HG03280 (cell line): ENCODE measurements at regions not wholly inside any gene's neighbourhood (a gene's known extent, or its start where the extent isn't known, plus 50 kb on each side); places are given as distances from the start of the nearest gene placed in this dataset.

Experiments
- ATAC-seq: cut with Tn5 transposase; IDR thresholded peaks from one replicate; pipeline ENCODE4 v1.9.1; 2021; ENCODE audit warnings: mild to moderate bottlenecking, moderate library complexity; ENCODE audit not compliant: unreplicated experiment

GRCh38 chr12:27179400-27180214 is 64.5 kb upstream of the STK38L start:
- peak; percentile 82 for ATAC-seq

- ATAC-seq: no peak
Measured at GRCh38 chr12:27180906-27181505, 63.1 kb upstream of the STK38L start.

DNA sequence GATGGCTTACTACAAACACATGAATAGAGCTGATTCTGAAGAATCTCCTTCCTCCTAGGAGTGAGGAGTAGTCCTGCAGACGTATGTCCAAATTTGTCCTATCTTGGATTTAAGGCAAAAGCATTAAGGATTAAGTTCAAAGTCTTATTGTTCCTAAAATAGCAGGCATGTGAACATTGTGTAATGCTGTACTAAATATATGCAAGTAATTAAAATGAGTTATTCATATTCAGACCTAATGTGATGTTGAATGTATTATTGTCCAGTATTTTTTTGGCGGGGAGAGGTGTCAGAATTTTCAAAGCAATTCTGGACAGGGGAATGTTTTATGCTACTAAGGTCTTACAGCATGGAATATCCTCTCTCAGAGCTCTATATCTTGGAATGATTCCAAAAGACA is 60.7 kb upstream of the STK38L start:
- no peak for ATAC-seq

- ATAC-seq: peak; percentile 63
Measured at GRCh38 chr12:27185234-27186021, 58.7 kb upstream of the STK38L start.

DNA sequence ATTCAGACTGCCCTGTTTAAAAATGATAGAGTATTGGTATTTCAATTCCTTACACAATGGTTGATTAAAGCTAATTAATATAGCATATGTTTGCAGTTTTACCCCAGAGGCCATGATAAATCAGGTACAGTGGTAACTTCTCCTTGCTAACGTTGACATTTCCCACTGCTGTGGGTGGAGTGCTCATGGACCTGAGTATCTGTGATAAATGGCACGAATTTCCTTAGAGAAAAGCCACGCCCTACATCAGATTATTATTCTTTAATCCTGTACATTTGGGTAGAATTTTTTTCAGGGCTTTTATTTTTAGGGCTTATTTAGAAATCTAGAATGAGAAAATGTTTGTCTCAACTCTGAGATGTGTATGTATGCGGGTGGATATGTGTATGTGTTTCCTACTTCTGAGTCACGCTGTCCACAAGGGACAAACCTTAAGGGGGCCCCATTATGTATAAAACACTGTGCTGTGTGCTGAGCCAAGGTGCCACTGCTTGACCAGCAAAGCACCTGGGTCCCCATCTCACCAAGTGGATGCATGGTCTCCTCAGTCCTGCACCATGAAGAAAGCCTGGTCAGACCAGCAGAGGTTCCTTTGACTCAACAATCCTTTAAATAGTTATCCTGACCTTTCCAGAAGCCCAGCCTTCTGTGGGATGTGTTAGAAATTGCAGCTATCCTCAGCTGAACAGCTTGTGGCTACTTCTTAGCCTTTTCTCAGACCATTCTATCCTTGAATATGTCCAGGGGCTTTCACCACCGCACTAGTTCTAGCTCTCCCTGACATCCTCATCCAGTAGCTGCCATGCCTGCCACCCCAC is 57.9 kb upstream of the STK38L start:
- ATAC-seq: no peak

GRCh38 chr12:27187697-27188096 is 56.4 kb upstream of the STK38L start:
- no peak for ATAC-seq

GRCh38 chr12:27190761-27191160 is 53.3 kb upstream of the STK38L start:
- ATAC-seq: no peak

DNA sequence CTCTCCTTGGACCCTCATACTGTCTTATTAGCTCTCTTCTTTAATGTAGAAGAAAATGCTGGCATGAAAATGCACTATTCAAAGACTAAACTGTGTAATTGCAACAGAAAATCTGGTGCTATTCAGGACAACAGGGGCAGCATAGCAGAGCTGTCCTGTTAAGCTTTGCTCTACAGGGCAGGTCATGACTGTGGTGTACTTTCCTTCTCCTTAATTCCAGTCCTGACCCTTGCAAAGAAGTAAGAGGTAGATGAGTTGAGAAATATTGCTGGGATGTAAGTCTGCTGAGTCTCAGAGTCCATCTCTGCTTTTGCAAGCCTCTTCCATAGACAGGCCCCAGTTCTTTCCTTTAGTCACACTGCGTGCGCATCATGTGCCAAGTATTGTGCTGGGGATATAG is 52.6 kb upstream of the STK38L start:
- ATAC-seq: no peak

DNA sequence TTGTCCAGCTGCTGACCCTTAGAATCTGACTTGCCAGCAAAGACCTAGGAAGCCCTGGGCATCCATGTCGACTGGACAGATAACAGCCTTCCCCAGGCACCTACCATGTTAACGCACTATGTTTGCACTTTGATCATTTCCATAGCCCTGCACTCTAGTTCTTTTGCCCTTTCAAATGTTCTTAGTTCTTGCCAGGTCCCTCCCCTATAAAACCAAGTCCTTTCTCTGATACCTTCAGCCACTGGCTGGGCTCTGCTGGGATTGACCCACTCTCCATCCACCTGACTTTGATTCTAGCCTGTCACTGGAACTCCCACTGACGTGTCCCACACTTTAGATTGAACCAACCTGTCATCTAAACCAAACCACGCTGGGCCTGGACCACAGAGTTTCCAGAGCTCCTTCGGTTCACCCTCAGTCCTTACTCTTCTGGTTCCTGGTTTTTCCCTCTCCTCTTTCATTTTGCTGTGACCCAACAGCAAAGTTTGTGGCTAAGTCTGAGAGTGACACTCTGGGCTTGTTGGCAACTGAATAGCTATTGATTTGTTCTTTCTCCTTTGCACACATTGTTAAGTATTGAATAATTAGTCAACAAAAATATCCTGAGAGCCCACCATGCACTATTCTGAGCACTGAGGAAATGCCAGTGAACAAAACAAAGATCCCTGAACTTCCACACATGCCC is 51.8 kb upstream of the STK38L start:
- ATAC-seq: no peak

GRCh38 chr12:27193106-27193505 is 51.0 kb upstream of the STK38L start:
- ATAC-seq: no peak

GRCh38 chr12:27193854-27194544 is 50.1 kb upstream of the STK38L start:
- no peak for ATAC-seq
